ENCODE measurements at regions not wholly inside any gene's neighbourhood (a gene's known extent, or its start where the extent isn't known, plus 50 kb on each side); places are given as distances from the start of the nearest gene placed in this dataset.

DNA sequence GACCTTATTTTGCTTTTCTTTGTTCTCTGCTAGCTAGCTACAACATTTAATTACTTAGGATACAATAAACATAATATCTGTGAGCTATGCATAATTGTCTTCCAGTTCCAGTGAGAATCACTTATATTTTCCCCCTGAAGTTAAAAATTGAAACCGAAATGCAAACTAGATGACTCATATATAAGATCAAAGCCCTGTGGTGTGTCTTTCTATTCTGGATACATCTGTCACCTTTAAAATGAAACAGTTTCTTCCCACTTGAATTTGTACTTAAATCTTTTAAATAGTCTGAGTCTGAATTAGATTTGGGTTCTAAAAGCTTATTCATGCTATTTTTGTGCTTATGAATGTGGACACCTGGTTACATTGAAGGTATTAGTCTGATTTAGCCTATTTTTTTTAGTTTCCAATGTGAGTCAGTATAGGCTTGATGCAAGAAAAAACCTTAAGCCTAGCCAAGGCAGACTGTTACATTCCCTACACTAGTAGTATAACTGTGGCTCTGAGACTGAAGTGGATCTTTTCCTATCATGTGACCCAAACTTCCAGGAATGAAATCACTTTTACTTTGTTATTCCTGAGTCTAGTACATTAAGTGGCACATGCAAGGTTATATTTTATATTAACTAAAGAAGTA lies 703.5 kb upstream of the RGMB start:
- ATAC-seq (ENCODE audit: low FRiP score) (no peak), DNase-seq (no peak)
- intact Hi-C loops (cut with DNase I): no loop called here
- 47 to 81% methylated on average over 1 of the region's 1 CpG for WGBS, 2 donors
- Histone ChIP-seq H3K4me1 (ENCODE audit: control insufficient read depth in 1 of 2, insufficient read depth in 2 of 2, low read length in 2 of 2) (no peaks in the 10 kb centered on the region), H3K27me3 (ENCODE audit: control insufficient read depth in 1 of 2, insufficient read depth in 2 of 2, low read length in 1 of 2) (no peaks in the 10 kb centered on the region), H3K4me3 (ENCODE audit: low read length in 2 of 2) (no peak overlapping the region), H3K27ac (ENCODE audit: low read depth in 1 of 2, low read length in 2 of 2) (no peak overlapping the region), H3K36me3 (ENCODE audit: control insufficient read depth in 1 of 2, insufficient read depth in 2 of 2, low read length in 1 of 2) (no peaks in the 10 kb centered on the region), H3K9me3 (ENCODE audit: control insufficient read depth, low read length) (no peaks in the 10 kb centered on the region)

DNA sequence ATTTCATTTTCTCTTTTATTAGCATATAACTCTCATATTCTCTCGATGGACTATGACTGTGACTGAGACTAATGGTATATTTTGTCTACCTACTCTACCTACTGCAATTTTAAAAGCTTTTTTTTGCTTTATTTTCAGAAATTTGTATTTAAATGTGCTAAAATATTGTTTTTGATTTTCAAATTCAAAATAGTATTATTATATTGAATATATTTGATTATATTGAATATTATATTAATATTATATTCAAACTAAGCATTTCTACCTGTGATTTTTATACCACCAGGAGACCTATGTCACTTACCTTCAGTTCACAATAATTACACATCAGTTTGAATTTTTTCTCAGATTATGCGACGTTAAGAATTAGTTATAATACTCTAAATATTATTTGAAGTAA lies 700.5 kb upstream of the RGMB start:
- DNase-seq: no peak
- no peaks in the 10 kb centered on the region for H3K36me3 ChIP-seq (ENCODE audit: control insufficient read depth in 1 of 2, insufficient read depth in 2 of 2, low read length in 1 of 2)
- intact Hi-C loops (cut with DNase I): no loop called here

DNA sequence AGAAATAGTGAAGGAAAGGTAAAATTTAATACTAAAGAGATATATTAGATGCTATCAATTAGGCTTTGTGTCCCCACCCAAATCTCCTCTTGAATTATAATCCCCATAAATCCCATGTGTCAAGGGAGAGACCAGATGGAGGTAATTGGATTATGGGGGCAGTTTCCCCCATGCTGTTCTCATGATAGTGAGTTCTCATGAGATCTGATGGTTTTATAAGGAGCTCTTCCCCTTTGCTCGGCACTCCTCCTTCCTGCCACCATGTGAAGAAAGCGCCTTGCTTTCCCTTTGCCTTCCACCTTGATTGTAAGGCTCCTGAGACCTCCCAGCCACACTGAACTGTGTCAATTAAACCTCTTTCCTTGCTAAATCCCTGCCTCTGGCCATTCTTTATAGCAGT lies 697.0 kb upstream of the RGMB start:
- ATAC-seq (ENCODE audit: low FRiP score): no peak
- 61 to 73% methylated on average over 2 of the region's 2 CpGs for WGBS, 2 donors

More for the DNA sequence above, 700.5 kb upstream of the RGMB start:
- Histone ChIP-seq H3K4me3 (ENCODE audit: low read length in 2 of 2) (no peak overlapping the region), H3K4me1 (ENCODE audit: control insufficient read depth in 1 of 2, insufficient read depth in 2 of 2, low read length in 2 of 2) (no peaks in the 10 kb centered on the region), H3K27ac (ENCODE audit: low read depth in 1 of 2, low read length in 2 of 2) (no peak overlapping the region), H3K27me3 (ENCODE audit: control insufficient read depth in 1 of 2, insufficient read depth in 2 of 2, low read length in 1 of 2) (no peaks in the 10 kb centered on the region), H3K9me3 (ENCODE audit: control insufficient read depth, low read length) (no peaks in the 10 kb centered on the region)
- 81 to 86% methylated on average over 3 of the region's 3 CpGs for WGBS, 2 donors
- no peak for ATAC-seq (ENCODE audit: low FRiP score)

DNA sequence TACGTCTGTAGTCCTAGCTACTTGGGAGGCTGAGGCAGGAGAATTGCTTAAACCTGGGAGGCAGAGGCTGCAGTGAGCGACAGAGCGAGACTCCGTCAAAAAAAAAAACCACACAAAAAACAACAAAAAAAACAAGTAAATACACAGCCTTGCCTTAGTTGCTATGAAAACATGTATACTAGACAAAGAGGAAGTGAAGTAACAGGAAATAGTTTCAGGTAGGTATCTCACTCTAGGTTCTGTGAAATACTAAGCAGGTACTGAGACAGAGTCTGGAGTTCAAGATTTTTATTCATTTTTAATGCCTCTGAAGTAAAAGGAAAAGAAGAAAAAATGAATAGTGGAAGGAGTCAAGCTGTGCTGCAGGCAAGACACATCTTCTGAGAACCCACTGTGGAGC lies 687.9 kb upstream of the RGMB start:
- Histone ChIP-seq H3K4me3 (ENCODE audit: low read length in 2 of 2) (no peak overlapping the region), H3K27me3 (ENCODE audit: control insufficient read depth in 1 of 2, insufficient read depth in 2 of 2, low read length in 1 of 2) (no peaks in the 10 kb centered on the region), H3K27ac (ENCODE audit: low read depth in 1 of 2, low read length in 2 of 2) (no peak overlapping the region), H3K36me3 (ENCODE audit: control insufficient read depth in 1 of 2, insufficient read depth in 2 of 2, low read length in 1 of 2) (no peaks in the 10 kb centered on the region), H3K9me3 (ENCODE audit: control insufficient read depth, low read length) (no peaks in the 10 kb centered on the region), H3K4me1 (ENCODE audit: control insufficient read depth in 1 of 2, insufficient read depth in 2 of 2, low read length in 2 of 2) (no peaks in the 10 kb centered on the region)
- ATAC-seq (ENCODE audit: low FRiP score) (no peak), DNase-seq (no peak)
- intact Hi-C loops (cut with DNase I): no loop called here
- WGBS, 2 donors: 94 to 96% methylated on average over 4 of the region's 4 CpGs

More for the DNA sequence above, 697.0 kb upstream of the RGMB start:
- H3K27ac ChIP-seq (ENCODE audit: low read depth in 1 of 2, low read length in 2 of 2): no peak overlapping the region
- H3K36me3 ChIP-seq (ENCODE audit: control insufficient read depth in 1 of 2, insufficient read depth in 2 of 2, low read length in 1 of 2): no peaks in the 10 kb centered on the region
- H3K9me3 ChIP-seq (ENCODE audit: control insufficient read depth, low read length): no peaks in the 10 kb centered on the region
- H3K4me3 ChIP-seq (ENCODE audit: low read length in 2 of 2): no peak overlapping the region
- DNase-seq: no peak
- no peaks in the 10 kb centered on the region for H3K27me3 ChIP-seq (ENCODE audit: control insufficient read depth in 1 of 2, insufficient read depth in 2 of 2, low read length in 1 of 2)
- no peaks in the 10 kb centered on the region for H3K4me1 ChIP-seq (ENCODE audit: control insufficient read depth in 1 of 2, insufficient read depth in 2 of 2, low read length in 2 of 2)
- intact Hi-C loops (cut with DNase I): no loop called here

DNA sequence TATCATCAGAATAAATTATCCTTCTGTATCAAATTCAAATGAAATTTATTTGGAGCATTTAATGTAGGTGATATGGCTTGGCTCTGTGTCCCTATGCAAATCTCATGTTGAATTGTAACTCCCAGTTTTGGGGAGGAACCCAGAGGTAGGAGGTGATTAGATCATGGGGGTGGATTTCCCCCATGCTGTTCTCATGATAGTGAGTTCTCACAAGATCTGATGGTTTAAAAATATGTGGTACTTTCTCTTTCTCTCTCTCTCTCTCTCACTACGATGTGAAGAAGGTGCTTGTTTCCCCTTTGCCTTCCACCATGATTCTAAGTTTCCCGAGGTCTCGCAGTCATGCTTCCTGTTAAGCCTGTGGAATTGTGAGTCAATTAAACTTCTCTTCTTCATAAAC lies 678.4 kb upstream of the RGMB start:
- no peaks in the 10 kb centered on the region for H3K9me3 ChIP-seq (ENCODE audit: control insufficient read depth, low read length)

DNA sequence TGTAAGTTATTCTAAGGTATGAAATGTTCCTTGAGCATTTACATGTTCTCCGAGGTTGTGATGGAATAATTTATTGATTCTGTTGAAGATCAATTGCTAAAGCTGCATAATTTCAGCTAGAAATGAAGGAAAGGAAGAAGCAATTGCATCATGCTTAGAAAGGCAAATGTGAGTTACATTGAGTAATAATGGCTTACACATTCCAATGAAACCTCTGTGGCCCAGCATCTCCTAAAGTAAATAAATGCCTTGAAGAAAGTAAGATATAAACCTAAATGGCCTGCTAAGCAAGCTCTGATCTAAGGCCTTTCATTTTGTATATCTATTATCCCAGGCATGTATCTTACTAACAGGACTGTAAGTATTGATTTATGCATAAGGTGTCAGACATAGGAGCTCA lies 677.3 kb upstream of the RGMB start:
- DNase-seq (no peak), ATAC-seq (ENCODE audit: low FRiP score) (no peak)
- H3K27ac ChIP-seq (ENCODE audit: low read depth in 1 of 2, low read length in 2 of 2): no peak overlapping the region
- no peak overlapping the region for H3K4me3 ChIP-seq (ENCODE audit: low read length in 2 of 2)
- no peaks in the 10 kb centered on the region for H3K36me3 ChIP-seq (ENCODE audit: control insufficient read depth in 1 of 2, insufficient read depth in 2 of 2, low read length in 1 of 2)
- no peaks in the 10 kb centered on the region for H3K27me3 ChIP-seq (ENCODE audit: control insufficient read depth in 1 of 2, insufficient read depth in 2 of 2, low read length in 1 of 2)
- H3K4me1 ChIP-seq (ENCODE audit: control insufficient read depth in 1 of 2, insufficient read depth in 2 of 2, low read length in 2 of 2): no peaks in the 10 kb centered on the region
- no peaks in the 10 kb centered on the region for H3K9me3 ChIP-seq (ENCODE audit: control insufficient read depth, low read length)
- 69 to 72% methylated on average over 1 of the region's 1 CpG for WGBS, 2 donors
- intact Hi-C loops (cut with DNase I): no loop called here

More for the DNA sequence above, 678.4 kb upstream of the RGMB start:
- Histone ChIP-seq H3K27me3 (ENCODE audit: control insufficient read depth in 1 of 2, insufficient read depth in 2 of 2, low read length in 1 of 2) (no peaks in the 10 kb centered on the region), H3K27ac (ENCODE audit: low read depth in 1 of 2, low read length in 2 of 2) (no peak overlapping the region), H3K4me3 (ENCODE audit: low read length in 2 of 2) (no peak overlapping the region), H3K36me3 (ENCODE audit: control insufficient read depth in 1 of 2, insufficient read depth in 2 of 2, low read length in 1 of 2) (no peaks in the 10 kb centered on the region), H3K4me1 (ENCODE audit: control insufficient read depth in 1 of 2, insufficient read depth in 2 of 2, low read length in 2 of 2) (no peaks in the 10 kb centered on the region)
- no peak for ATAC-seq (ENCODE audit: low FRiP score)
- no peak for DNase-seq
- intact Hi-C loops (cut with DNase I): no loop called here
- 53 to 81% methylated on average over 3 of the region's 3 CpGs for WGBS, 2 donors

DNA sequence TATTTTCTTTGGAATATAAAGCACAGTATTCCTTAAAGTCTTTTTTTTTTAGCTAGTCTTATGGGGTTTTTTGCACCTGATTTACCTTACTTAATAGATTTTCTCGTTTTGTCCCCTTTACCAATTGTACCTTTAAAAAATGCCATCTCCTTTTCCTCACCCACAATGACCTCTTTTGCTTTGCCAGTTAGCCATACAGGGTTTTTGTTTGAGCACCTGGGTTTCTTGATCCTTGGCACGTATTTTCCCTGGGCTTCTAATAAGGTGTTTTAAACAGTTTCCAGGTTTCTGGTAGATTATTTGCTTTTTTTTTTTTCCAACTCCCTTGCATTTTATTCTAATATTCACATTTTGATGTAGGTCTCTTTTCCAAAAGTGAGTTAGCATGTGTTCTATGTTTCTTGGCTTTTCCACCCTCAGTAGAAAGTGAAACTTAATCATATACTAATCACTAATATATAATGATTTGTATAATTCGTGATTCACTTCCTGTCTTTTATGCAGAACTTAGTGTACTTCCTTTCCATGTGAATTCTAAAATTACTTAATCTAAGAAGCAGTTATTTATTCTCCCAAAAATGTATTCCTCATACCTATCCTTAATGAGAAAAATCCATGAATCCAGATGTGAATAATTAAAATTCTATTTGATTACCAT lies 673.9 kb upstream of the RGMB start:
- Histone ChIP-seq H3K9me3 (ENCODE audit: control insufficient read depth, low read length) (no peaks in the 10 kb centered on the region), H3K4me1 (ENCODE audit: control insufficient read depth in 1 of 2, insufficient read depth in 2 of 2, low read length in 2 of 2) (no peaks in the 10 kb centered on the region), H3K27ac (ENCODE audit: low read depth in 1 of 2, low read length in 2 of 2) (no peak overlapping the region), H3K27me3 (ENCODE audit: control insufficient read depth in 1 of 2, insufficient read depth in 2 of 2, low read length in 1 of 2) (no peaks in the 10 kb centered on the region), H3K36me3 (ENCODE audit: control insufficient read depth in 1 of 2, insufficient read depth in 2 of 2, low read length in 1 of 2) (no peaks in the 10 kb centered on the region), H3K4me3 (ENCODE audit: low read length in 2 of 2) (no peak overlapping the region)
- no peak for DNase-seq
- intact Hi-C loops (cut with DNase I): no loop called here
- no peak for ATAC-seq (ENCODE audit: low FRiP score)
- 57 to 62% methylated on average over 3 of the region's 3 CpGs for WGBS, 2 donors

DNA sequence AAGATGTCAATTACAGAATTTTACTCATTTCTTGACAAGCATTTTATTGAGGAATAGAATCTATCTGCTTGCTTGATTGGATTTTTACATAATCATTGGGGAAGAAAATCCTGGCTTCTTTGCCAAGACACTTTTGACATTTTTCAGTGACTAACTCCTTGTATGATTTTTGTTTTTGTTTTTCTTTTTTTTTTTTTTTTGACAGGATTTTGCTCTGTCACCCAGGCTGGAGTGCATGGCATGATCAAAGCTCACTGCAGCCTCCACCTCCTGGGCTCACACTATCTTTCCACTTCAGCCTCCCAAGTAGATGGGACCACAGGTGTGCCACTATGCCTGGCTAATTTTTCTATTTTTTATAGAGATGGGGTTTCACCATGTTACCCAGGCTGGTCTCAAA lies 672.3 kb upstream of the RGMB start:
- no peak for ATAC-seq (ENCODE audit: low FRiP score)
- no peaks in the 10 kb centered on the region for H3K36me3 ChIP-seq (ENCODE audit: control insufficient read depth in 1 of 2, insufficient read depth in 2 of 2, low read length in 1 of 2)
- intact Hi-C loops (cut with DNase I): no loop called here
- H3K4me3 ChIP-seq (ENCODE audit: low read length in 2 of 2): no peak overlapping the region
- H3K4me1 ChIP-seq (ENCODE audit: control insufficient read depth in 1 of 2, insufficient read depth in 2 of 2, low read length in 2 of 2): no peaks in the 10 kb centered on the region
- no peaks in the 10 kb centered on the region for H3K9me3 ChIP-seq (ENCODE audit: control insufficient read depth, low read length)
- no peak overlapping the region for H3K27ac ChIP-seq (ENCODE audit: low read depth in 1 of 2, low read length in 2 of 2)
- no peak for DNase-seq
- H3K27me3 ChIP-seq (ENCODE audit: control insufficient read depth in 1 of 2, insufficient read depth in 2 of 2, low read length in 1 of 2): no peaks in the 10 kb centered on the region

DNA sequence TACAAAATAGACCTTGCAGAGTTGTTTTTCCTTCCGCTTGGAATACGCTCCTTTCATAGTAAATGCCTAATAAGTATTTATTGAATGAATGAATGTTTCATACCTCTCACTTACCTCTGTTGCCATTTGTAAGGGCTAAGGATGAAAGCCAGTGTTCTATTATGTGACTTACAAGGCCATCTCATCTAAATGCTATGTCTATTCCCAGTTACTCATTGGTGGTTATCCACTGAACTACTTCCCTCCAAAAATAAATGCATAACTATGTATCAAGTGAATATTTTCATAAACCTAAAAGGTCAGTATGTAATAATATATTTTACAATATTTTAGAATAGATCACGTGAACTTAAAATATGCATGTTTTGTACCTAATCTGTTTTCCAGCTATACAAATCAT lies 670.5 kb upstream of the RGMB start:
- intact Hi-C loops (cut with DNase I): no loop called here
- no peaks in the 10 kb centered on the region for H3K9me3 ChIP-seq (ENCODE audit: control insufficient read depth, low read length)
- no peaks in the 10 kb centered on the region for H3K36me3 ChIP-seq (ENCODE audit: control insufficient read depth in 1 of 2, insufficient read depth in 2 of 2, low read length in 1 of 2)
- 29 to 63% methylated on average over 3 of the region's 3 CpGs for WGBS, 2 donors
- no peak overlapping the region for H3K27ac ChIP-seq (ENCODE audit: low read depth in 1 of 2, low read length in 2 of 2)
- no peaks in the 10 kb centered on the region for H3K4me1 ChIP-seq (ENCODE audit: control insufficient read depth in 1 of 2, insufficient read depth in 2 of 2, low read length in 2 of 2)
- no peak for ATAC-seq (ENCODE audit: low FRiP score)
- no peak overlapping the region for H3K4me3 ChIP-seq (ENCODE audit: low read length in 2 of 2)
- H3K27me3 ChIP-seq (ENCODE audit: control insufficient read depth in 1 of 2, insufficient read depth in 2 of 2, low read length in 1 of 2): no peaks in the 10 kb centered on the region
- DNase-seq: no peak

Measured in aorta (tissue), 5 donors.